ENCODE measurements at regions not wholly inside any gene's neighbourhood (a gene's known extent, or its start where the extent isn't known, plus 50 kb on each side); places are given as distances from the start of the nearest gene placed in this dataset.

- TF ChIP-seq CTCF (IDR thresholded peaks at IDR 0.05) (no peak), POLR2A (IDR thresholded peaks at IDR 0.05) (no peak)
These were observed 376.4 kb downstream of the CHSY3 start for GRCh38 chr5:130280528-130281217.
